ENCODE measurements at regions not wholly inside any gene's neighbourhood (a gene's known extent, or its start where the extent isn't known, plus 50 kb on each side); places are given as distances from the start of the nearest gene placed in this dataset.
"Not testable (repeated sequence)": the region's sequence is repeated elsewhere in the genome, so short reads cannot be mapped to it uniquely, and the experiment has no call there.

GRCh38 chr3:16770021-16770420, 114.7 kb upstream of the PLCL2 start:
- Histone ChIP-seq H3K36me3 (no peaks in the 10 kb centered on the region), H3K27me3 (no peaks in the 10 kb centered on the region), H3K4me3 (no peak overlapping the region), H3K4me1 (no peaks in the 10 kb centered on the region), H3K27ac (no peak overlapping the region), H3K9me3 (no peaks in the 10 kb centered on the region)
- no peak for TF ChIP-seq POLR2AphosphoS5 (IDR thresholded peaks at IDR 0.05)
- TF ChIP-seq POLR2A (IDR thresholded peaks at IDR 0.05) = no peak
- no peak for TF ChIP-seq CTCF (IDR thresholded peaks at IDR 0.05)
- no peak for TF ChIP-seq EP300 (IDR thresholded peaks at IDR 0.05)
- DNase-seq (ENCODE audit: low spot score in 2 of 2) = no peak
- WGBS = 83% methylated on average over 5 of the region's 5 CpGs

- no peak overlapping the region for H3K27ac ChIP-seq
- H3K4me1 ChIP-seq = no peaks in the 10 kb centered on the region
- WGBS = 81% methylated on average over 4 of the region's 4 CpGs
- no peaks in the 10 kb centered on the region for H3K27me3 ChIP-seq
- H3K9me3 ChIP-seq = no peaks in the 10 kb centered on the region
- H3K4me3 ChIP-seq = no peak overlapping the region
- DNase-seq (ENCODE audit: low spot score in 2 of 2) = no peak
- H3K36me3 ChIP-seq = no peaks in the 10 kb centered on the region
- no peak for TF ChIP-seq POLR2A (IDR thresholded peaks at IDR 0.05)
- no peak for TF ChIP-seq EP300 (IDR thresholded peaks at IDR 0.05)
- no peak for TF ChIP-seq CTCF (IDR thresholded peaks at IDR 0.05)
- no peak for TF ChIP-seq POLR2AphosphoS5 (IDR thresholded peaks at IDR 0.05)
Measured at GRCh38 chr3:16770792-16771191, 114.0 kb upstream of the PLCL2 start.

- H3K9me3 ChIP-seq; H3K36me3 ChIP-seq; H3K27me3 ChIP-seq; H3K4me1 ChIP-seq; H3K4me3 ChIP-seq; H3K27ac ChIP-seq; DNase-seq (ENCODE audit: low spot score in 2 of 2): not testable (repeated sequence)
- 100% methylated on average over 1 of the region's 15 CpGs for WGBS
Measured at GRCh38 chr3:16773594-16773993, 111.2 kb upstream of the PLCL2 start.

GRCh38 chr3:16774536-16774935, 110.2 kb upstream of the PLCL2 start:
- H3K36me3 ChIP-seq; DNase-seq (ENCODE audit: low spot score in 2 of 2); H3K4me1 ChIP-seq; H3K27me3 ChIP-seq; H3K9me3 ChIP-seq; H3K4me3 ChIP-seq; H3K27ac ChIP-seq: not testable (repeated sequence)
- 94% methylated on average over 11 of the region's 11 CpGs for WGBS

GRCh38 chr3:16784973-16785372, 99.8 kb upstream of the PLCL2 start:
- no peak for TF ChIP-seq EP300 (IDR thresholded peaks at IDR 0.05)
- no peak for TF ChIP-seq POLR2A (IDR thresholded peaks at IDR 0.05)
- Histone ChIP-seq H3K9me3 (no peaks in the 10 kb centered on the region), H3K27me3 (no peaks in the 10 kb centered on the region), H3K27ac (no peak overlapping the region), H3K4me3 (no peak overlapping the region), H3K36me3 (no peaks in the 10 kb centered on the region), H3K4me1 (no peaks in the 10 kb centered on the region)
- 69% methylated on average over 2 of the region's 2 CpGs for WGBS
- DNase-seq (ENCODE audit: low spot score in 2 of 2) = no peak

- Histone ChIP-seq H3K27me3 (no peaks in the 10 kb centered on the region), H3K27ac (no peak overlapping the region), H3K4me1 (peaks cover 3% of the 10 kb centered on the region), H3K9me3 (no peaks in the 10 kb centered on the region), H3K36me3 (no peaks in the 10 kb centered on the region), H3K4me3 (no peak overlapping the region)
- no peak for DNase-seq (ENCODE audit: low spot score in 2 of 2)
- 76% methylated on average over 1 of the region's 1 CpG for WGBS
- no peak for TF ChIP-seq POLR2AphosphoS5 (IDR thresholded peaks at IDR 0.05)
- no peak for TF ChIP-seq CTCF (IDR thresholded peaks at IDR 0.05)
- no peak for TF ChIP-seq EP300 (IDR thresholded peaks at IDR 0.05)
- no peak for TF ChIP-seq POLR2A (IDR thresholded peaks at IDR 0.05)
Measured at GRCh38 chr3:16785465-16785864, 99.3 kb upstream of the PLCL2 start.

GRCh38 chr3:16788440-16789056, 96.2 kb upstream of the PLCL2 start:
- TF ChIP-seq CTCF (IDR thresholded peaks at IDR 0.05) (no peak), EP300 (IDR thresholded peaks at IDR 0.05) (no peak), POLR2AphosphoS5 (IDR thresholded peaks at IDR 0.05) (no peak), POLR2A (IDR thresholded peaks at IDR 0.05) (no peak)
- DNase-seq (ENCODE audit: low spot score in 2 of 2) = no peak
- Histone ChIP-seq H3K4me1 (peaks cover 3% of the 10 kb centered on the region), H3K27me3 (no peaks in the 10 kb centered on the region), H3K36me3 (no peaks in the 10 kb centered on the region), H3K27ac (no peak overlapping the region), H3K9me3 (no peaks in the 10 kb centered on the region), H3K4me3 (no peak overlapping the region)
- WGBS = 86% methylated on average over 6 of the region's 6 CpGs
